HCT116 (cell line): ENCODE measurements at regions not wholly inside any gene's neighbourhood (a gene's known extent, or its start where the extent isn't known, plus 50 kb on each side); places are given as distances from the start of the nearest gene placed in this dataset.

Source experiments
- ATAC-seq: fragments of 200-7000 bp; cut with Tn5 transposase; 2 replicates; pipeline ENCODE4 v1.9.1; 2020; ENCODE audit warnings: mild to moderate bottlenecking, moderate library complexity
- BruUV-seq: library from RNA; stranded (reverse); fragments of 400-500 nt; replicated peaks from 2 replicates; lab custom pipeline; 2021; lab: Mats Ljungman, UMichigan
- CTCF ChIA-PET: fragments of 300-600 bp; sonication (Branson Sonifier 250); formaldehyde crosslinking; loops from one replicate; lab custom pipeline; 2021; ENCODE audit warnings: antibody characterized with exemption; lab: Charles Lee
- POLR2A ChIA-PET: fragments of 300-600, 350-600 bp; sonication (Branson Sonifier 250); formaldehyde crosslinking; loops from one replicate; lab custom pipeline; 2021; ENCODE audit warnings: antibody characterized with exemption; lab: Charles Lee
- RAD21 ChIA-PET, 2 experiments: fragments of 300-600 bp; sonication (Branson Sonifier 250); formaldehyde crosslinking; loops; one replicate each; lab custom pipeline; 2023; ENCODE audit warnings: low total read pairs in 2 of 2; ENCODE audit not compliant: uncharacterized antibody in 2 of 2, unreplicated experiment in 2 of 2, low non-redundant PET in 1 of 2; lab: Charles Lee
- DNase-seq: peaks from one replicate; pipeline ENCODE4 v3.0.0-alpha.2; 2010; ENCODE audit warnings: low read depth, low spot score
- H2AFZ ChIP-seq: fragments of 200-600 bp; shearing (Covaris generic), sonication (generic); 2 replicates; pipeline ENCODE4 v1.6.1; 2017; ENCODE audit warnings: low read depth, mixed run types, mixed read lengths, antibody characterized with exemption, low read length; ENCODE audit not compliant: poor library complexity, severe bottlenecking
- H3K27ac ChIP-seq: 2 replicates; pipeline ENCODE4 v1.5.1; 2012; ENCODE audit warnings: low read depth, low read length
- H3K27me3 ChIP-seq: fragments of 200-600 bp; sonication (generic); 2 replicates; pipeline ENCODE4 v1.6.1; 2016; ENCODE audit warnings: mixed run types, low read length, mixed read lengths; ENCODE audit not compliant: insufficient read depth
- H3K36me3 ChIP-seq, 2 experiments: fragments of 200-500 bp in 1 of 2; fragments of 200-600 bp in 1 of 2; sonication (Bioruptor generic) in 1 of 2; sonication (generic) in 1 of 2; 2 replicates each; pipeline versions ENCODE4 v1.5.1 to v1.6.1; 2014 to 2016; ENCODE audit warnings: low read length in 2 of 2, inconsistent platforms in 1 of 2, mixed read lengths in 1 of 2, mixed run types in 1 of 2; ENCODE audit not compliant: insufficient read depth in 2 of 2, control insufficient read depth in 1 of 2
- H3K4me1 ChIP-seq, 2 experiments: fragments of 200-600 bp in 1 of 2; sonication (generic) in 1 of 2; 2 replicates each; pipeline versions ENCODE4 v1.5.1 to v1.6.1; 2012 to 2017; ENCODE audit warnings: low read length in 2 of 2, inconsistent platforms in 1 of 2, mild to moderate bottlenecking in 1 of 2, mixed read lengths in 1 of 2, mixed run types in 1 of 2, moderate library complexity in 1 of 2; ENCODE audit not compliant: insufficient read depth in 2 of 2, control insufficient read depth in 1 of 2
- H3K4me2 ChIP-seq: fragments of 200-600 bp; sonication (generic); 2 replicates; pipeline ENCODE4 v1.6.1; 2017; ENCODE audit warnings: mixed run types, low read length, mixed read lengths
- H3K4me3 ChIP-seq, 2 experiments: fragments of 200-600 bp in 1 of 2; sonication (generic) in 1 of 2; replicated peaks in 1 of 2; 2 replicates each; pipeline ENCODE4 v1.5.1; 2011 to 2016; ENCODE audit warnings: low read length in 2 of 2, control low read depth in 1 of 2, low read depth in 1 of 2, mild to moderate bottlenecking in 1 of 2, mixed read lengths in 1 of 2, mixed run types in 1 of 2
- H3K79me2 ChIP-seq: fragments of 200-600 bp; sonication (generic); 2 replicates; pipeline ENCODE4 v1.6.1; 2017; ENCODE audit warnings: mild to moderate bottlenecking, mixed run types, low read length, moderate library complexity, mixed read lengths; ENCODE audit not compliant: insufficient read depth
- H3K9ac ChIP-seq: fragments of 200-600 bp; sonication (generic); 2 replicates; pipeline ENCODE4 v1.6.1; 2016; ENCODE audit warnings: low read length, mixed read lengths
- H3K9me2 ChIP-seq: fragments of 200-600 bp; sonication (generic), shearing (Covaris generic); 2 replicates; pipeline ENCODE4 v1.6.1; 2017; ENCODE audit warnings: mixed run types, mild to moderate bottlenecking, moderate library complexity; ENCODE audit not compliant: insufficient read depth
- H3K9me3 ChIP-seq, 2 experiments: fragments of 200-500 bp in 1 of 2; fragments of 200-600 bp in 1 of 2; sonication (Bioruptor generic) in 1 of 2; sonication (generic) in 1 of 2; 2 replicates each; pipeline ENCODE4 v1.6.1; 2014 to 2017; ENCODE audit warnings: low read length in 2 of 2, mixed read lengths in 2 of 2, inconsistent platforms in 1 of 2, low read depth in 1 of 2, mild to moderate bottlenecking in 1 of 2, mixed run types in 1 of 2, moderate library complexity in 1 of 2; ENCODE audit not compliant: control insufficient read depth in 1 of 2, insufficient read depth in 1 of 2
- H4K20me1 ChIP-seq: fragments of 200-600 bp; sonication (generic), shearing (Covaris generic); 2 replicates; pipeline ENCODE4 v1.6.1; 2017; ENCODE audit warnings: mixed run types, mild to moderate bottlenecking, moderate library complexity; ENCODE audit not compliant: insufficient read depth
- CBX3 ChIP-seq: IDR thresholded peaks from 2 replicates; pipeline ENCODE4 v1.6.1; 2012; ENCODE audit warnings: low read depth
- FOSL1 ChIP-seq: IDR thresholded peaks from 2 replicates; pipeline ENCODE4 v1.6.1; 2012; ENCODE audit warnings: low read depth
- JUND ChIP-seq: IDR thresholded peaks from 2 replicates; pipeline ENCODE4 v1.6.1; 2012
- POLR2A ChIP-seq: IDR thresholded peaks from 2 replicates; pipeline ENCODE4 v1.7.0; 2011; ENCODE audit warnings: borderline replicate concordance; ENCODE audit not compliant: insufficient read depth, insufficient read length; ENCODE audit errors: extremely low read depth
- POLR2AphosphoS5 ChIP-seq: IDR thresholded peaks from 2 replicates; pipeline ENCODE4 v1.6.1; 2011; ENCODE audit warnings: mild to moderate bottlenecking, low read depth, low read length, moderate library complexity
- REST ChIP-seq: IDR thresholded peaks from 2 replicates; pipeline ENCODE4 v1.6.1; 2012; ENCODE audit warnings: low read depth
- YY1 ChIP-seq: IDR thresholded peaks from 2 replicates; pipeline ENCODE4 v1.6.1; 2011; ENCODE audit warnings: low read length, low read depth, moderate library complexity, mild to moderate bottlenecking; ENCODE audit not compliant: insufficient replicate concordance; ENCODE audit errors: extremely low read depth
- ZFX ChIP-seq: fragments of 450-650 bp; IDR thresholded peaks from 2 replicates; pipeline ENCODE4 v1.6.1; 2017
- ZNF274 ChIP-seq: fragments of 200-500 bp; sonication (Bioruptor generic); IDR thresholded peaks from 2 replicates; pipeline ENCODE4 v1.6.1; 2014; ENCODE audit warnings: mild to moderate bottlenecking, low read depth, low read length, inconsistent platforms
- intact Hi-C: fragments of 100-400 bp; cut with micrococcal nuclease; formaldehyde crosslinking; loops from 2 replicates; pipeline ENCODE4 v1.10.0; 2022
- TF ChIP-seq, protein P1 (sequence below): IDR thresholded peaks from 2 replicates; pipeline ENCODE4 v1.6.1; 2012

- Histone ChIP-seq H3K9me3 (no peaks in the 10 kb centered on the region), H4K20me1 (no peaks in the 10 kb centered on the region; the same call in 1 of the 2 replicates), H3K4me1 (no peaks in the 10 kb centered on the region), H3K36me3 (no peaks in the 10 kb centered on the region), H2AFZ (no peak overlapping the region), H3K4me3 (no peak overlapping the region), H3K9me2 (no peaks in the 10 kb centered on the region), H3K4me2 (no peak overlapping the region), H3K27ac (no peak overlapping the region), H3K79me2 (no peaks in the 10 kb centered on the region), H3K27me3 (no peaks in the 10 kb centered on the region), H3K9ac (no peak overlapping the region)
- CTCF ChIA-PET: no interaction called here
- BruUV-seq: no TSS peak
- no peak for TF ChIP-seq ZFX
- no peak for TF ChIP-seq ZNF274
- TF ChIP-seq POLR2A: no peak
- no peak for TF ChIP-seq JUND
- no peak for TF ChIP-seq REST
- TF ChIP-seq YY1: no peak
- TF ChIP-seq FOSL1: no peak
- TF ChIP-seq CBX3: no peak
- TF ChIP-seq POLR2AphosphoS5: no peak
- TF ChIP-seq, protein P1, sequence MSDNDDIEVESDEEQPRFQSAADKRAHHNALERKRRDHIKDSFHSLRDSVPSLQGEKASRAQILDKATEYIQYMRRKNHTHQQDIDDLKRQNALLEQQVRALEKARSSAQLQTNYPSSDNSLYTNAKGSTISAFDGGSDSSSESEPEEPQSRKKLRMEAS: no peak
- intact Hi-C loops: no loop called here
- RAD21 ChIA-PET: no interaction called here
- POLR2A ChIA-PET: no interaction called here
- DNase-seq (no peak), ATAC-seq (no peak)
These were observed 287.1 kb upstream of the ZNF462 start for GRCh38 chr9:106575823-106576222.
